Psoas muscle (tissue), 7 donors: ENCODE measurements at regions not wholly inside any gene's neighbourhood (a gene's known extent, or its start where the extent isn't known, plus 50 kb on each side); places are given as distances from the start of the nearest gene placed in this dataset.

Experiments used
- ATAC-seq, 4 donors: fragments of 200-7000 bp; cut with Tn5 transposase; one replicate each; pipeline ENCODE4 v1.9.1; 2020; ENCODE audit warnings: moderate library complexity in 3 of 4, mild to moderate bottlenecking in 2 of 4
- DNase-seq, 2 donors: peaks; one replicate each; pipeline ENCODE4 v3.0.0-alpha.2; 2020
- H3K27ac ChIP-seq: fragments of 200-600 bp; one replicate; pipeline ENCODE4 v1.8.0; 2022
- H3K27me3 ChIP-seq, 3 donors: fragments of 200-600 bp in 1 of 3; one replicate each; pipeline versions ENCODE4 v1.6.1 to v1.8.0; 2013 to 2022; ENCODE audit warnings: low read length in 2 of 3, mild to moderate bottlenecking in 2 of 3, moderate library complexity in 1 of 3; ENCODE audit not compliant: insufficient read depth in 3 of 3
- H3K36me3 ChIP-seq, 2 donors: fragments of 200-600 bp in 1 of 2; one replicate each; pipeline versions ENCODE4 v1.6.1 to v1.8.0; 2013 to 2022; ENCODE audit warnings: low read depth in 1 of 2, mild to moderate bottlenecking in 1 of 2, moderate library complexity in 1 of 2; ENCODE audit not compliant: insufficient read depth in 1 of 2
- H3K4me1 ChIP-seq: fragments of 200-600 bp; one replicate; pipeline ENCODE4 v1.8.0; 2022
- H3K4me3 ChIP-seq: fragments of 200-600 bp; one replicate; pipeline ENCODE4 v1.8.0; 2022; ENCODE audit warnings: mild to moderate bottlenecking
- H3K9me3 ChIP-seq: fragments of 200-600 bp; one replicate; pipeline ENCODE4 v1.8.0; 2022
- WGBS, 3 donors: extraction: QIAGEN DNeasy Blood & Tissue Kit; methylation state at CpG; one replicate each; pipeline versions ENCODE4 v1.1.6 to v1.1.7; 2013; 5-methylcytosine and 5-hydroxymethylcytosine counted together
- intact Hi-C, 2 donors: fragments of 100-400 bp; cut with DNase I; formaldehyde crosslinking; loops; one replicate each; pipeline versions ENCODE4 v1.11.0 to v1.14.2; 2022
- TF ChIP-seq, protein P1 (sequence below): fragments of 200-600 bp; IDR thresholded peaks from one replicate; pipeline ENCODE4 v1.8.0; 2022; ENCODE audit warnings: antibody characterized with exemption
- donor health status: healthy with polysubstance abuse.
- donor health status: DM: no; HTN: no; CAD: no; lungs with moderate emphysema.
- donor health status: Bipolar disorder and iron deficiency.
- donor health status: healthy.
- donor health status: DM: yes; HTN: yes; CAD: no.
- donor health status: DM: no; HTN: no; CAD: no.
- donor health status: DM: yes; HTN: yes; CAD: no.

GRCh38 chrX:39487166-39487968 is 610.4 kb downstream of the BCOR start:
- Histone ChIP-seq H3K36me3 (no peaks in the 10 kb centered on the region), H3K4me3 (no peak overlapping the region), H3K4me1 (no peaks in the 10 kb centered on the region), H3K27me3 (peaks cover 0 to 5% (median 0%) of the 10 kb centered on the region in 3 donors), H3K9me3 (no peaks in the 10 kb centered on the region), H3K27ac (no peak overlapping the region)
- WGBS, 3 donors, result 30 to 41% (median 30%) methylated on average over 8 of the region's 8 CpGs
- ATAC-seq (peak in 3 of 4 donors; percentile 40 to 75 (median 66)), DNase-seq (no peak)
- TF ChIP-seq, protein P1, sequence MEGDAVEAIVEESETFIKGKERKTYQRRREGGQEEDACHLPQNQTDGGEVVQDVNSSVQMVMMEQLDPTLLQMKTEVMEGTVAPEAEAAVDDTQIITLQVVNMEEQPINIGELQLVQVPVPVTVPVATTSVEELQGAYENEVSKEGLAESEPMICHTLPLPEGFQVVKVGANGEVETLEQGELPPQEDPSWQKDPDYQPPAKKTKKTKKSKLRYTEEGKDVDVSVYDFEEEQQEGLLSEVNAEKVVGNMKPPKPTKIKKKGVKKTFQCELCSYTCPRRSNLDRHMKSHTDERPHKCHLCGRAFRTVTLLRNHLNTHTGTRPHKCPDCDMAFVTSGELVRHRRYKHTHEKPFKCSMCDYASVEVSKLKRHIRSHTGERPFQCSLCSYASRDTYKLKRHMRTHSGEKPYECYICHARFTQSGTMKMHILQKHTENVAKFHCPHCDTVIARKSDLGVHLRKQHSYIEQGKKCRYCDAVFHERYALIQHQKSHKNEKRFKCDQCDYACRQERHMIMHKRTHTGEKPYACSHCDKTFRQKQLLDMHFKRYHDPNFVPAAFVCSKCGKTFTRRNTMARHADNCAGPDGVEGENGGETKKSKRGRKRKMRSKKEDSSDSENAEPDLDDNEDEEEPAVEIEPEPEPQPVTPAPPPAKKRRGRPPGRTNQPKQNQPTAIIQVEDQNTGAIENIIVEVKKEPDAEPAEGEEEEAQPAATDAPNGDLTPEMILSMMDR, result no peak
- intact Hi-C loops, result no loop called here

GRCh38 chrX:39487969-39488330 is 609.8 kb downstream of the BCOR start:
- intact Hi-C loops, result no loop called here
- H3K27me3 ChIP-seq, result peaks cover 0 to 5% (median 0%) of the 10 kb centered on the region in 3 donors
- H3K27ac ChIP-seq, result no peak overlapping the region
- no peak for ATAC-seq
- H3K9me3 ChIP-seq, result no peaks in the 10 kb centered on the region
- no peaks in the 10 kb centered on the region for H3K4me1 ChIP-seq
- TF ChIP-seq, protein P1, result no peak
- no peaks in the 10 kb centered on the region for H3K36me3 ChIP-seq
- 24 to 53% (median 28%) methylated on average over 4 of the region's 4 CpGs for WGBS, 3 donors
- DNase-seq, result no peak
- H3K4me3 ChIP-seq, result no peak overlapping the region

DNA sequence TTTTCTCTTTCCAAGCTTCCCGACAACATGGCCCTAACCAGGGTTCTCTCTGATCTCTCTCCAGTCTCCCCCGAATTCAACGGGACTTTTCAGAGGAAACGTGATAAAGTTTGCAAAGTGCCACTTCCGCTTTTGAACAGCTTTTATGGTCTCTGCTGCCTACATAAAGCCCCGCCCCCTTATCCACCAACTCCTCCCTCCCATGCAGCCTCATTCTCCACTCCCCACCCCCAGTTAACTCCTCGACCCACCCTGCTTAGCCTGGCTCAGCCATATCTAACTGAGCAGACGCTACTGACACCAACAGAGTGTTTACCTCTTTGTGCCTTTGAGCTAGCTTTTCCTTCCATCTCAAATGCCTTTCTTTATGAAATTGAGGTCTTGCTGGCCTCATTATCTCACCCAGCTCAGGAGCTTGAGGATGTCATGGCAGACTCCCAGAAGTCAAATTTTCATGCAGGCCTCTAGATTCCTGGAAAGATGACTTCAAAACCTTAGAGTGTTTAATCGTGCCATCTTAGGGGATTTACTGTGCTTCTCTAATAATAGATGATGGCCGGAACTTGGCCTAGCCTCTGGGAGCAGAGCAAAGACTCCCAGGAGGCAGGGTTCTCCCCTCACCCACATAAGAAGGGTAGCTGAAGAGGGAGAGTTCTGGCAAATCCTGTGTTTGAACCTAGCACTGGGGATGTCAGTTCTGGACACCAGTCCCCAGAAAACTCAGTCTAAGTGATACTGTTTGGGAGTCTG is 606.0 kb downstream of the BCOR start:
- Histone ChIP-seq H3K36me3 (no peaks in the 10 kb centered on the region), H3K27ac (no peak overlapping the region), H3K9me3 (no peaks in the 10 kb centered on the region), H3K27me3 (no peaks in the 10 kb centered on the region), H3K4me3 (no peak overlapping the region), H3K4me1 (no peaks in the 10 kb centered on the region)
- TF ChIP-seq, protein P1, result no peak
- no peak for DNase-seq
- 52 to 65% (median 54%) methylated on average over 10 of the region's 10 CpGs for WGBS, 3 donors
- intact Hi-C loops, result no loop called here
- ATAC-seq, result peak in 2 of 4 donors; percentile 74 to 82

GRCh38 chrX:39492497-39493162 is 605.1 kb downstream of the BCOR start:
- peak in 2 of 4 donors; percentile 56 to 62 for ATAC-seq

More at GRCh38 chrX:39492497-39493162, 605.1 kb downstream of the BCOR start:
- 19 to 52% (median 38%) methylated on average over 6 of the region's 6 CpGs for WGBS, 3 donors
- no peaks in the 10 kb centered on the region for H3K27me3 ChIP-seq
- no peaks in the 10 kb centered on the region for H3K4me1 ChIP-seq
- no peak overlapping the region for H3K27ac ChIP-seq
- DNase-seq, result no peak
- H3K4me3 ChIP-seq, result no peak overlapping the region
- intact Hi-C loops, result no loop called here
- H3K9me3 ChIP-seq, result no peaks in the 10 kb centered on the region
- TF ChIP-seq, protein P1, result no peak
- no peaks in the 10 kb centered on the region for H3K36me3 ChIP-seq
